Mesothelial cell of epicardium (in vitro differentiated cells): ENCODE measurements at regions not wholly inside any gene's neighbourhood (a gene's known extent, or its start where the extent isn't known, plus 50 kb on each side); places are given as distances from the start of the nearest gene placed in this dataset.

Experiments
- DNase-seq, 2 experiments: peaks; one replicate each; pipeline ENCODE4 v3.0.0; 2021; ENCODE audit warnings: low spot score in 2 of 2; ENCODE audit not compliant: unreplicated experiment in 2 of 2
- H3K27ac Mint-ChIP-seq: 2 replicates; pipeline ENCODE4 v1.8.0; 2021; ENCODE audit warnings: mixed read lengths
- H3K27me3 Mint-ChIP-seq: 2 replicates; pipeline ENCODE4 v1.8.0; 2021; ENCODE audit warnings: low read depth, mixed read lengths
- H3K36me3 Mint-ChIP-seq: 2 replicates; pipeline ENCODE4 v1.8.0; 2021; ENCODE audit warnings: mixed read lengths
- H3K4me1 Mint-ChIP-seq: 2 replicates; pipeline ENCODE4 v1.8.0; 2021; ENCODE audit warnings: mixed read lengths
- H3K4me3 Mint-ChIP-seq: 2 replicates; pipeline ENCODE4 v1.8.0; 2021; ENCODE audit warnings: mild to moderate bottlenecking, moderate library complexity, mixed read lengths
- H3K9me3 Mint-ChIP-seq: 2 replicates; pipeline ENCODE4 v1.8.0; 2021; ENCODE audit warnings: mixed read lengths
- TF ChIP-seq, protein P1 (sequence below): fragments of 200-600 bp; sonication (generic); IDR thresholded peaks from one replicate; pipeline ENCODE4 v1.5.0; 2021; ENCODE audit warnings: antibody characterized with exemption; ENCODE audit not compliant: unreplicated experiment

DNA sequence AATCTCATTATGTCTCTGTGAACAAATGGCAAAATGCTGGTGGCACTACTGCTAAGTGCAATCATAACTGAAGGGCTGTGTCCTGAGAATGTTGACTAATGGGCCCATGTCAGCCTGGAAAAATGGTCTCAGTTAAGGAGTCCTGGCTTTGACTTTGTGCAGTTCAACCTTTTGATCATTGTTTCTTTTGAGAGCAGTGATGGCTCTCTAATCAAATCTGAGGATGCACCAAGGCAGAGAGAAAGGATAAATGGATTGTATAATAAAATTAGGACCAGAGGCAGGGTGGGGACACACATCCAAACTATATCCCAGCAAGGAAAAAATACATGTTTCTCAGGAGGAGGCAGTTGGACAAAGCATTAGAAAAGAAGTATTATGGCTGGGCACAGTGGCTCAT is 59.6 kb upstream of the SYN3 start:
- Mint-ChIP-seq H3K27ac (no peak overlapping the region), H3K27me3 (no peaks in the 10 kb centered on the region), H3K4me3 (no peak overlapping the region), H3K4me1 (peaks cover 10% of the 10 kb centered on the region), H3K36me3 (no peaks in the 10 kb centered on the region), H3K9me3 (no peaks in the 10 kb centered on the region)
- TF ChIP-seq, protein P1, sequence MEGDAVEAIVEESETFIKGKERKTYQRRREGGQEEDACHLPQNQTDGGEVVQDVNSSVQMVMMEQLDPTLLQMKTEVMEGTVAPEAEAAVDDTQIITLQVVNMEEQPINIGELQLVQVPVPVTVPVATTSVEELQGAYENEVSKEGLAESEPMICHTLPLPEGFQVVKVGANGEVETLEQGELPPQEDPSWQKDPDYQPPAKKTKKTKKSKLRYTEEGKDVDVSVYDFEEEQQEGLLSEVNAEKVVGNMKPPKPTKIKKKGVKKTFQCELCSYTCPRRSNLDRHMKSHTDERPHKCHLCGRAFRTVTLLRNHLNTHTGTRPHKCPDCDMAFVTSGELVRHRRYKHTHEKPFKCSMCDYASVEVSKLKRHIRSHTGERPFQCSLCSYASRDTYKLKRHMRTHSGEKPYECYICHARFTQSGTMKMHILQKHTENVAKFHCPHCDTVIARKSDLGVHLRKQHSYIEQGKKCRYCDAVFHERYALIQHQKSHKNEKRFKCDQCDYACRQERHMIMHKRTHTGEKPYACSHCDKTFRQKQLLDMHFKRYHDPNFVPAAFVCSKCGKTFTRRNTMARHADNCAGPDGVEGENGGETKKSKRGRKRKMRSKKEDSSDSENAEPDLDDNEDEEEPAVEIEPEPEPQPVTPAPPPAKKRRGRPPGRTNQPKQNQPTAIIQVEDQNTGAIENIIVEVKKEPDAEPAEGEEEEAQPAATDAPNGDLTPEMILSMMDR, result no peak
- DNase-seq, result no peak

DNA sequence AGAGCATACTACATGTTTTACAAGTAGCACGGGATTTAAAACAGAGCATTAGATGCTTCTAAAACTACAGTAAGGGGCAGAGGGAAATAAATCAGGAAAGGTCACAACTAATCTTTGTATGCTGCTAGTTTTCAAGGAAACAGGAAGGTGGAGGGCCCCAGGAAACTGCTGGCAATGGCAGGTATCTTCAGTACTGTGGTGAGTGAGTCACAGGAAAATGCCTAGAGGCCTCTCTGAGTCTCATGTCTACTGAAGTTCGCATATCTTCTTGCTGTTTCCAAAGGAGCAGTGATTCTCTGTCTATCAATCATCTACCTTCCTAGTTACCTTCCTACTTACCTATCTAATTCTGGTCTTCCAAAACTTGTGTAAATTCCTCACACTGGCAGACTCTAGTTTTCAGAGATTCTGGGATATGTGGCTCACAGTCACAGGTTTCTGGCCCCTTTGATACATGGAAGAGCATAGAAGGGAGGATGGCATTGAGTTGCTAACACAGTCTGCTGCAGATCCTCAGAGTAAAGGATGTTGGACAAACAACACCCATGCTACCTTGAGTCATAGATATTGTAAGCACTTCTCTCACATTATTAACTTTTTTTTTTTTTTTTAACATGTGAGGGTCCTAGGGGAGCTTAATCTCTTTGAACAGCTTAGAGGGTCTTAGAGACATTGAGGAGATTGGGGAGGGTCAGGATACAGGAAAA is 58.8 kb upstream of the SYN3 start:
- Mint-ChIP-seq H3K4me1 (peaks cover 10% of the 10 kb centered on the region), H3K36me3 (no peaks in the 10 kb centered on the region), H3K4me3 (no peak overlapping the region), H3K27ac (no peak overlapping the region), H3K9me3 (no peaks in the 10 kb centered on the region), H3K27me3 (no peaks in the 10 kb centered on the region)
- DNase-seq, result no peak
- TF ChIP-seq, protein P1, result no peak

DNA sequence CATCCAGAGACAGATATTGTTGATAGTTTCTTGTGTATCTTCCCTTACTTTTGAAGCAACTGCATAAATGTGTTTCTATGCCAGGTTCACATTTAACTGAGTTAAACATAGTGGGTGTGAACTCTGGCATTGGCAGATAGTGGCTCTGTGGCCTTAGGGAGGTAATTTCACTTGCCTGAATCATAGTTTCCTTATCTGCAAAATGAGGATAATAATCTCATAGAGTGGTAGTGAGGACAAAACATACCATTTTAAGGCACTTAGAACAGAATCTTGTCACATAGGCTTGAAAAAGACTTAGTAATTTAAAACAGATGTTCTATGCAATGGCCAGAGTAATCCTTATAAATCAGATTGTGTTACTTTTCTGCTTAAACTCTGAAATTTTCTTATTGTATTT is 56.4 kb upstream of the SYN3 start:
- no peaks in the 10 kb centered on the region for H3K36me3 Mint-ChIP-seq
- DNase-seq, result no peak
- peaks cover 17% of the 10 kb centered on the region for H3K4me1 Mint-ChIP-seq
- TF ChIP-seq, protein P1, result no peak
- no peak overlapping the region for H3K27ac Mint-ChIP-seq
- H3K9me3 Mint-ChIP-seq, result no peaks in the 10 kb centered on the region
- H3K4me3 Mint-ChIP-seq, result no peak overlapping the region
- no peaks in the 10 kb centered on the region for H3K27me3 Mint-ChIP-seq

DNA sequence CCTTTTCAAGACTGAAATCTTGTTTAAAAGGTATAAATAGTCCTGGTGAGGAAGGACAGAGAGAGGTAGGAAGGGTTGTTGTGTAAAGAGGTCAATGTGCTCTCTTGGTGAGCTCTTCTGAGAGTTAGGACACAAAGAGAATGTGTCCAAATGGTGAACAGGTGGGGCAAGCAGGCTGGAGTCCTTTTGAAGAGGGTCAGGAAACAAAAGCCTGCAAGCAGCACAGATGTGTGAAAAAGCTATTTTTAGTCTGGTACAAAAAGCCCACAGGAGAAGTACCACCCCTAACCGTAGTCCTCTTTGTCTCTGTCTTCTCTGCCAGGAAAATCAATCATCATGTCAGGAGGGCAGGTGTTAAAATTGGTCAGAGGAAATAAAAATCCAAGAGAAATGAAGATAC is 54.4 kb upstream of the SYN3 start:
- Mint-ChIP-seq H3K9me3 (no peaks in the 10 kb centered on the region), H3K36me3 (no peaks in the 10 kb centered on the region), H3K4me3 (no peak overlapping the region), H3K27me3 (no peaks in the 10 kb centered on the region), H3K4me1 (peaks cover 17% of the 10 kb centered on the region), H3K27ac (no peak overlapping the region)
- TF ChIP-seq, protein P1, result no peak
- no peak for DNase-seq

DNA sequence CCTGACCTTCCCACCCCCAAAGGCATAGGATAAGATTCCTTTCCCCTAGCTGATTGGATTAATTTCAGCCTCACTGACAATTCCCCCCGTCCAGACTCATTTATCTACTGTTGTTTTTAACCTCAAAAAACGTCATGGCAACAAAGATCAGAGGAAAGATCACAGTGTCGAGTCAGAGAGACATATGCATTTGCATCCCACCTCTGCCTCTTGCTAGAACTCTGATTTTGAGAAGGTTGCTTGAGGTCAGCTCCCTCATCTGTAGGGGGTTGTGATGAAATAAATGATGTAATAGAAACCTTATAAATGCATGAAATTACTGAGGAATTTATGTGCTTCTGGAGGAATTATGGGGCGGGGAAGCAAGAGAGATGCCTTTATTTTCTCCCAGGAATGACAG is 53.3 kb upstream of the SYN3 start:
- Mint-ChIP-seq H3K36me3 (no peaks in the 10 kb centered on the region), H3K4me3 (no peak overlapping the region), H3K27ac (no peak overlapping the region), H3K9me3 (no peaks in the 10 kb centered on the region), H3K4me1 (peaks cover 10% of the 10 kb centered on the region), H3K27me3 (peaks cover 4% of the 10 kb centered on the region)
- TF ChIP-seq, protein P1, result no peak
- no peak for DNase-seq
